Kasumi-1 (cell line): ENCODE measurements at regions not wholly inside any gene's neighbourhood (a gene's known extent, or its start where the extent isn't known, plus 50 kb on each side); places are given as distances from the start of the nearest gene placed in this dataset.
"Not testable (repeated sequence)": the region's sequence is repeated elsewhere in the genome, so short reads cannot be mapped to it uniquely, and the experiment has no call there.

Source experiments
- DNase-seq, 2 experiments: peaks; one replicate each; lab custom pipeline; 2025; lab: John Stamatoyannopoulos, UW

DNA sequence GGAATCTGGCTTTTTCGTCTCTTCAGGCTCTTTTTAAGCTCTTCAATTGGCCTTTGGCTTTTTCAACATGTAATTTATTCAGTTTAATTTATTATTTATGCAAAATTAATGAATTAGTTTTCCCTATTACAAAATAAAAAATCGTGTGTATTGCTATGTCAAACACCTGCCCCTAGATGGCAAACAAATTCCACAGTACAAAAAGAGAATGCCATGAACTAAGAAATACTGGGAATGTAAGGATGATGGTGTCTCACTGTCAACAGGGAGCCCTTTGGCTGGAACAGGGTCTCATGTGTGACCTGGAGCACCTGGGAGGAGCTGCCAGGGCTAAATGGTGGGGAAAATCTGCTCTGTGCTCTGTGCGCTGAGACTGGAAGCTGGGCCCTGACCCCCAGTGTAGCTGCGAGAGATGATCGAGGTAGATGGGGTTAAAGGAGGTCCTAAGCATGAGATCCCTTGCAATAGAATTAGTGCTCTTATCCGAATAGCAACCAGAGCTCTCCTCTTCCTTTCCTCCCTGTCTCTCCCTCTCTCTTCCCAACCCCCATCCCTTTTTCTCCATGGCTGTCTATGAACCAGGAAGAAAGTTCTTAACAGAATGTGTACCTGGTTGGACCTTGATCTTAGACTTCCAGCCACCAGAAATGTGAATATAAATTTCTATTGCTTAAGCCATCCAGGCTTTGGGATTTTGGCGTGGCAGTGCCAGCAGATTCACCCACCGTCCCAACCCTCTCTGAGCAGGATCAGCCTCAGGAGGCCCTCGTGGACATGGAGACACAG lies 1183.5 kb downstream of the RPIA start:
- DNase-seq, result not testable (repeated sequence)

- DNase-seq, result not testable (repeated sequence)
These were observed 1185.0 kb downstream of the RPIA start for GRCh38 chr2:89876445-89876844.

- not testable (repeated sequence) for DNase-seq
These were observed 1185.4 kb downstream of the RPIA start for GRCh38 chr2:89876878-89877277.

GRCh38 chr2:89882880-89883279 lies 1191.4 kb downstream of the RPIA start:
- DNase-seq, result not testable (repeated sequence)

- DNase-seq, result not testable (repeated sequence)
These were observed 1192.2 kb downstream of the RPIA start for GRCh38 chr2:89883624-89884023.

DNA sequence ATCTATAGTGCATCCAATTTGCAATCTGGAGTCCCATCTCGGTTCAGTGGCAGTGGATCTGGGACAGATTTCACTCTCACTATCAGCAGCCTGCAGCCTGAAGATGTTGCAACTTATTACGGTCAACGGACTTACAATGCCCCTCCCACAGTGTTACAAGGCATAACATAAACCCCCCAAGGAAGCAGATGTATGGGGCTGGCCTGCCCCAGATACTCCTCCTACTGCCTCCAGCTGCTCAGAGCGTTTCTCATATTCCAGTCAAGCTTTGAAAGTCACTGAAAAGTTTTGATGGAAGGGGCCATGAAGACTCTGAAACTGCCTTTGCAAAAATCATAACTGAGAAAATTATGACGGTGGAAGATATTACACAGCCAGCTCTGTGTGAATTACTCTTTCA lies 1193.6 kb downstream of the RPIA start:
- not testable (repeated sequence) for DNase-seq

- not testable (repeated sequence) for DNase-seq
These were observed 1197.2 kb downstream of the RPIA start for GRCh38 chr2:89888693-89889092.

- not testable (repeated sequence) for DNase-seq
These were observed 1198.8 kb downstream of the RPIA start for GRCh38 chr2:89890185-89890773.

DNA sequence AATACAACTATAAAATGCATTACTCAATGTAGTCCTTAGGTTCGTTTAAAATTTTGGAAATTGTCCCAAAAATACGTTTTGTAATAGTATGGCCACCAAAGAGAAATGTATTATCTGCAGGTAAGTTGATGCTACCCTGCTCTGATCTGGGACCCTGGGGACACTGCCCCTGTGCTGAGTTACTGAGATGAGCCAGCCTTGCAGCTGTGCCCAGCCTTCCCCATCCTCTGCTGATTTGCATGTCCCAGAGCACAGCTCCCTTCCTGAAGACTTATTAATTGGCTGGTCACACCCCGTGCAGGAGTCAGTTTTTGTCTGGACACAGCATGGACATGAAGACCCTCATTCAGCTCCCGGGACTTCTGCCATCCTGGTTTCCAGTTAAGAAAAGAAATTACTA lies 1203.5 kb downstream of the RPIA start:
- DNase-seq, result not testable (repeated sequence)

DNA sequence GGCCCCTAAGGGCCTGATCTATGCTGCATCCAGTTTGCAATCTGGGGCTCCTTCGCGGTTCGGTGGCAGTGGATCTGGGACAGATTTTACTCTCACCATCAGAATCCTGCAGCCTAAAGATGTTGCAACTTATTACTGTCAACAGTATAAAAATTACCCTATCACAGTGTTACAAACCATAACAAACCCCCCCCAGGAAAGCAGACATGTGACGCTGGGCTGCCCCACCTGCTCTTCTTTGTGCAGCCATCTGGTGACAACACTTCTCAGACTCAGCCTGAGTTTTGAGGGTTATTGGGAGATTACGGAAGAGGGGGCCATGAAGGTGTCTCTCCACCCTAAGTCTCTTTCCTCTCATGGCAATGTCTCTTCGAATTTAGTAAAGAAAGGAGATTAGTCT lies 1204.2 kb downstream of the RPIA start:
- not testable (repeated sequence) for DNase-seq

DNA sequence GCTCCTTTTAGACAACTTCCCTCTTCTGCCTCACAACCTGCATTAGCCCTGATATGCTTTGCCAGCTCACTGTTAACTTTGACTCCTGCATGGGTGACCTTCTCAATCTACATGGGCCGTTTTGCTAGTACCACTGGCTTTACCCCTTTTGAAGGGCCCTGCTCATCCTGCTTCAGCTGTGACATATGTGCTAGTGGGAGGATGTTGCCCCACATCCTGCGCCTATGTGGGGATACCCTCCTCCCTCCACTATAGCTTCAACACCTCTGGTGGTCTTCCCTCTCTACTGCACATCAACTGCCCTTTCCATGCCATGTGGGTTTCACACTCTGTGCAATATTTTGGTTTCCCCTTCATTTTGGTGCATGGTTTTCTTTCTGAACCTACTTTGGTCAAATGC lies 1235.5 kb downstream of the RPIA start:
- not testable (repeated sequence) for DNase-seq

GRCh38 chr2:89935436-89935835 lies 1244.0 kb downstream of the RPIA start:
- not testable (repeated sequence) for DNase-seq

- not testable (repeated sequence) for DNase-seq
These were observed 1244.5 kb downstream of the RPIA start for GRCh38 chr2:89936011-89936410.

- DNase-seq, result not testable (repeated sequence)
These were observed 1245.1 kb downstream of the RPIA start for GRCh38 chr2:89936559-89936958.

GRCh38 chr2:89938756-89939155 lies 1247.3 kb downstream of the RPIA start:
- not testable (repeated sequence) for DNase-seq

DNA sequence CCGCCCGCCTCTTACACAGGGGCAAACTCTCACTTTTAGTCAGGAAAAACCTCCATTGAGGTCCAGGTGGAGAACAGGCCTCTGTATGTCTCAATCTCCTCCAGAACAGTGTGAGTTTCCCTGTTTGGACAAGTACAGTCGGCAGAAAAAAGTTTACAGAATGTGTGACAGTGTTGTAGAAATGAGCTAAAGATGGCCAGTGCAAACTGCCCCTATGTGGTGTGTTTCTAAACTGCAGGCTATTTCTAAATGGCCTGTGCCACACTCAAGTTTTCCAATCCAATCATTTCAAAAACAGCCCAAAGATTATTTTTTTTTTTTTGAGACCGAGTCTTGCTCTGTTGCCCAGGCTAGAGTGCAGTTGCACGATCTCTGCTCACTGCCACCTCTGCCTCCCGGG lies 1252.8 kb downstream of the RPIA start:
- DNase-seq, result not testable (repeated sequence)

DNA sequence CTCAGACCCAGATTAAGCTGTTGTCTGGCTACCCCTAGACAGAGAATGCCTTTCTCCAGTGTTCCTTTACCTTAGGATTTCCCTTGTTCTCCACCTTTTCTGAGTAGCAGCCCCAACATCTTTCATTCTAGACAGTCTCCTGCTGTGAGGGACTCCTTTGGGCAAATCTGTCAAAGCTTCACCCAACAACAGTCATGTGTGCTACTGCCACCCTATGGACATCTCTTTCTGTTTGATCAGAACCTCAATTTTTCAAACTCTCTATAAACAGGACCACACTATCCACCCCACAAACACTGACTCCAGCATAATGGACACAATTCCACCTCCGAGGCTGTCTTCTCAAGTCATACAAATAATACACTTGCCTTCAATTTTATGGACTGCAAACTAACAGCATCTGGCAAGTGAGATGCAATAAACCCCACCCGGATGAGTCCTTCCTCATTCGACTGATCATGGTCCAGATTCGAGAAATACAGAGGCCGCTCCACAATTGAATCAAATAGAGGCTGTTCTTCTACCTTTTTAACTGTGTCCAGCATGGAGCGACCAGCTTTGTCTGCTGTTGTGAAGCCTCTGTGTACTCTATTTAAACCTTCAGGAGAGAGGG lies 1253.6 kb downstream of the RPIA start:
- not testable (repeated sequence) for DNase-seq

- not testable (repeated sequence) for DNase-seq
These were observed 1255.8 kb downstream of the RPIA start for GRCh38 chr2:89947208-89947815.

DNA sequence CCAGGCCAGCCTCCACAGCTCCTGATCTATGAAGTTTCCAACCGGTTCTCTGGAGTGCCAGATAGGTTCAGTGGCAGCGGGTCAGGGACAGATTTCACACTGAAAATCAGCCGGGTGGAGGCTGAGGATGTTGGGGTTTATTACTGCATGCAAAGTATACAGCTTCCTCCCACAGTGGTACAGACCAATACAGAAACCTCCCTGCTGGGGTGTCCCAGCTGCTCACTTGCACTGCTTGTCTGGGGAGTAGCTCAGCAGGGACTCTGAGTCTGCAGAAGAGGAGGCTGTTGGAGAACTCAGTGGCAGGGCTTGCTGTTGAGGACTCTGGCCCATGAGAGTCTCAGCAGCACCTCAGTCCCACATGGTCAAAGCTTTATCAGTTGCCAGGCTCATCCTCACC lies 1256.6 kb downstream of the RPIA start:
- DNase-seq, result not testable (repeated sequence)

DNA sequence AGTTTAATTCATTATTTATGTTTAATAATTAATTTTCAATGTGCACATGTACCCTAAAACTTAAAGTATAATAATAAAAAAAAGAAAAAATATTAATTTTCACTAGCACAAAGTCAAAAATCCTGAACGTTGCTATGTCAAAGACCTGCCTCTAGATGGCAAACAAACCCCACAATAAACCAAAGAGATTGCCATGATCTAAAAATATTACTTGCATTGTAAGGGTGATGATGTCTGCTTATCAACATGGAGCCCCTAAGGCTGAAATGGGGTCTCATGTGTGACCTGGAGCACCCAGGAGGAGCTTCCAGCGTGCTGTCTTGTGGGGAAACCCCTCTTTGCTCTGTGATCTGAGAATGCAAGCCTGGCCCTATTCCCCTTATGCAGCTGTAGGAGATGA lies 1259.3 kb downstream of the RPIA start:
- DNase-seq, result not testable (repeated sequence)

GRCh38 chr2:89957236-89957635 lies 1265.8 kb downstream of the RPIA start:
- DNase-seq, result peak; percentile 12 to 44

DNA sequence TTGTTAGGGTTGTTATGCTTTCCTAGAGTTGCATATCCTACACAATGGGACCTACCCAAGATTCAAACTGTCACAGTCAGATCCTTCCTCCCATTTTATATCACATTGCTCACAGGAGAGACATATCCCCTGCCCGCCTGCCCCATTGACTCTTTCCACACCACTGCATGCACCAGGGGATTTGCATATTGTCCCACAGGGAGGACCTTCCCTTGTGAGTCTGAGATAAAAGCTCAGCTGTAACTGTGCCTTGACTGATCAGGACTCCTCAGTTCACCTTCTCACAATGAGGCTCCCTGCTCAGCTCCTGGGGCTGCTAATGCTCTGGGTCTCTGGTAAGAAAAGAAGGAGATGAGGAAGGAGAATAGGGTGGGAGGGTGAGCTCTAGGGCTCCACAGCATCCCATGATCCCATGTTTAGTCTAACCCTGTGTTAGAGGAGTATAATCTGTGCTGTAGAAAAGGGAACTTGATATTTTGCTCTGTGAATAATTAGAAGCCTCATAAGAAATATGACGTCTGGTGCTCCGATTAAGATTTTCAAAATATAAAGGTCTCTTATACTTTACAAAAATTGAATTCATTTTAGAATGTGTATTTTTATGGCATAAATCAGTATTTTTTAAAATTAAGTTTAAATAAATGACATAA lies 1268.4 kb downstream of the RPIA start:
- DNase-seq, result not testable (repeated sequence)
